Inflammatory macrophage (primary cell): ENCODE measurements at regions not wholly inside any gene's neighbourhood (a gene's known extent, or its start where the extent isn't known, plus 50 kb on each side); places are given as distances from the start of the nearest gene placed in this dataset.
A peak's percentile ranks its signal among the peaks of the same experiment; 100 is the strongest.
"Not testable (repeated sequence)": the region's sequence is repeated elsewhere in the genome, so short reads cannot be mapped to it uniquely, and the experiment has no call there.

ENCODE experiments used
- DNase-seq, 2 donors: peaks; one replicate each; pipeline ENCODE4 v3.0.0-alpha.2; 2020 to 2022

- DNase-seq = peak in 1 of 2 donors; percentile 3
Observed at GRCh38 chr1:199945591-199945990, 81.9 kb upstream of the NR5A2 start.

GRCh38 chr1:199946305-199947155, 81.0 kb upstream of the NR5A2 start:
- DNase-seq = no peak

GRCh38 chr1:199948587-199949280, 78.8 kb upstream of the NR5A2 start:
- peak; percentile 5 to 7 for DNase-seq

GRCh38 chr1:199951005-199951404, 76.5 kb upstream of the NR5A2 start:
- not testable (repeated sequence) for DNase-seq

- no peak for DNase-seq
Observed at GRCh38 chr1:199953651-199954050, 73.9 kb upstream of the NR5A2 start.

- no peak for DNase-seq
Observed at GRCh38 chr1:199954699-199955098, 72.8 kb upstream of the NR5A2 start.

GRCh38 chr1:199955235-199955634, 72.3 kb upstream of the NR5A2 start:
- no peak for DNase-seq

GRCh38 chr1:199956005-199956404, 71.5 kb upstream of the NR5A2 start:
- no peak for DNase-seq

GRCh38 chr1:199959033-199959774, 68.3 kb upstream of the NR5A2 start:
- no peak for DNase-seq

GRCh38 chr1:199959775-199960110, 67.8 kb upstream of the NR5A2 start:
- DNase-seq = no peak

GRCh38 chr1:199970125-199970524, 57.4 kb upstream of the NR5A2 start:
- no peak for DNase-seq

GRCh38 chr1:199976496-199977144, 50.9 kb upstream of the NR5A2 start:
- peak; percentile 4 to 6 for DNase-seq
